RWPE2 (cell line): ENCODE measurements at regions not wholly inside any gene's neighbourhood (a gene's known extent, or its start where the extent isn't known, plus 50 kb on each side); places are given as distances from the start of the nearest gene placed in this dataset.

Source experiments
- ATAC-seq: fragments of 200-7000 bp; cut with Tn5 transposase; 3 replicates; pipeline ENCODE4 v1.9.1; 2021; ENCODE audit warnings: low read depth
- DNase-seq: peaks from one replicate; pipeline ENCODE4 v3.0.0-alpha.2; 2020; ENCODE audit warnings: low spot score
- H3K27ac ChIP-seq: fragments of 450-650 bp; 2 replicates; pipeline ENCODE4 v1.5.1; 2017; ENCODE audit warnings: mild to moderate bottlenecking; ENCODE audit not compliant: poor library complexity, severe bottlenecking
- H3K27me3 ChIP-seq: fragments of 250-450 bp; sonication (Bioruptor Pico); 2 replicates; pipeline ENCODE4 v1.5.1; 2021; ENCODE audit warnings: mild to moderate bottlenecking, moderate library complexity; ENCODE audit not compliant: insufficient read depth, poor library complexity, severe bottlenecking
- H3K36me3 ChIP-seq: fragments of 250-450 bp; sonication (Bioruptor Pico); 2 replicates; pipeline ENCODE4 v1.5.1; 2020; ENCODE audit warnings: low read depth, mild to moderate bottlenecking, moderate library complexity
- H3K4me1 ChIP-seq: fragments of 250-450 bp; sonication (Bioruptor Pico); 2 replicates; pipeline ENCODE4 v1.5.1; 2021; ENCODE audit warnings: mild to moderate bottlenecking, moderate library complexity; ENCODE audit not compliant: insufficient read depth, poor library complexity, severe bottlenecking
- H3K4me3 ChIP-seq: fragments of 250-450 bp; sonication (Bioruptor Pico); 2 replicates; pipeline ENCODE4 v1.5.1; 2021; ENCODE audit warnings: mild to moderate bottlenecking, moderate library complexity; ENCODE audit not compliant: severe bottlenecking
- H3K9me3 ChIP-seq: fragments of 250-450 bp; sonication (Bioruptor Pico); 2 replicates; pipeline ENCODE4 v1.5.1; 2021; ENCODE audit warnings: mild to moderate bottlenecking, moderate library complexity; ENCODE audit not compliant: severe bottlenecking
- TF ChIP-seq, protein P1 (sequence below): fragments of 450-650 bp; IDR thresholded peaks from one replicate; pipeline ENCODE4 v1.5.1; 2017; ENCODE audit warnings: mild to moderate bottlenecking, moderate library complexity; ENCODE audit not compliant: poor library complexity, severe bottlenecking

GRCh38 chr2:139825726-139826125, 1045.5 kb upstream of the NXPH2 start:
- Histone ChIP-seq H3K36me3 (no peaks in the 10 kb centered on the region), H3K27me3 (no peaks in the 10 kb centered on the region), H3K9me3 (no peaks in the 10 kb centered on the region), H3K4me3 (no peak overlapping the region), H3K4me1 (no peaks in the 10 kb centered on the region), H3K27ac (no peak overlapping the region)
- no peak for DNase-seq
- TF ChIP-seq, protein P1, sequence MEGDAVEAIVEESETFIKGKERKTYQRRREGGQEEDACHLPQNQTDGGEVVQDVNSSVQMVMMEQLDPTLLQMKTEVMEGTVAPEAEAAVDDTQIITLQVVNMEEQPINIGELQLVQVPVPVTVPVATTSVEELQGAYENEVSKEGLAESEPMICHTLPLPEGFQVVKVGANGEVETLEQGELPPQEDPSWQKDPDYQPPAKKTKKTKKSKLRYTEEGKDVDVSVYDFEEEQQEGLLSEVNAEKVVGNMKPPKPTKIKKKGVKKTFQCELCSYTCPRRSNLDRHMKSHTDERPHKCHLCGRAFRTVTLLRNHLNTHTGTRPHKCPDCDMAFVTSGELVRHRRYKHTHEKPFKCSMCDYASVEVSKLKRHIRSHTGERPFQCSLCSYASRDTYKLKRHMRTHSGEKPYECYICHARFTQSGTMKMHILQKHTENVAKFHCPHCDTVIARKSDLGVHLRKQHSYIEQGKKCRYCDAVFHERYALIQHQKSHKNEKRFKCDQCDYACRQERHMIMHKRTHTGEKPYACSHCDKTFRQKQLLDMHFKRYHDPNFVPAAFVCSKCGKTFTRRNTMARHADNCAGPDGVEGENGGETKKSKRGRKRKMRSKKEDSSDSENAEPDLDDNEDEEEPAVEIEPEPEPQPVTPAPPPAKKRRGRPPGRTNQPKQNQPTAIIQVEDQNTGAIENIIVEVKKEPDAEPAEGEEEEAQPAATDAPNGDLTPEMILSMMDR = no peak
- ATAC-seq = 0 out of 3 replicates have a peak, but pooled peaks have one; percentile 38

GRCh38 chr2:139819273-139819796, 1039.1 kb upstream of the NXPH2 start:
- H3K27me3 ChIP-seq = peaks cover 3% of the 10 kb centered on the region
- no peaks in the 10 kb centered on the region for H3K4me1 ChIP-seq
- DNase-seq (no peak), ATAC-seq (no peak)
- no peak overlapping the region for H3K4me3 ChIP-seq
- no peaks in the 10 kb centered on the region for H3K36me3 ChIP-seq
- H3K27ac ChIP-seq = no peak overlapping the region
- TF ChIP-seq, protein P1 = no peak
- H3K9me3 ChIP-seq = no peaks in the 10 kb centered on the region

GRCh38 chr2:139814458-139814857, 1034.3 kb upstream of the NXPH2 start:
- TF ChIP-seq, protein P1 = no peak
- Histone ChIP-seq H3K27me3 (peaks cover 15% of the 10 kb centered on the region), H3K4me1 (no peaks in the 10 kb centered on the region), H3K9me3 (no peaks in the 10 kb centered on the region), H3K36me3 (no peaks in the 10 kb centered on the region), H3K27ac (no peak overlapping the region), H3K4me3 (no peak overlapping the region)
- ATAC-seq (no peak), DNase-seq (no peak)

DNA sequence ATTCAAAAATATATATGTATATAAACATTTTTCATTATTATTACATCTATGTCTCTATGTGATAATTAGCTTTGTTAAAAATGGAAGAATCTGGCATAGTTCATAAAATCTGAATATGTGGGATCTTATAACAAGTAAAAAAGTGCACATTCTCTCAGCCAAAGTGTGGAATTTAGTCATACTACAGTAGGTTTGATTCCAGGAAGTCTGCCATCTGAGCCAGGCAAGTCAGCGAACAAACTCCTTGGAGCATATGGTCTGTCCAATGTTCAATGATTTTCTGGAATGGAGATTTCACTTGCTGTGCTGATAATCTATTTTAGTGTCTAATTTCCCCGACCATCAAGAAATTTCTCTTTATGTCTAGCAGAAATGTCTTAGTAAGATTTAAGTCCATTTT, 1033.2 kb upstream of the NXPH2 start:
- ATAC-seq (no peak), DNase-seq (no peak)
- Histone ChIP-seq H3K9me3 (no peaks in the 10 kb centered on the region), H3K36me3 (no peaks in the 10 kb centered on the region), H3K4me3 (no peak overlapping the region), H3K27ac (no peak overlapping the region), H3K4me1 (no peaks in the 10 kb centered on the region), H3K27me3 (peaks cover 15% of the 10 kb centered on the region)
- TF ChIP-seq, protein P1 = no peak

DNA sequence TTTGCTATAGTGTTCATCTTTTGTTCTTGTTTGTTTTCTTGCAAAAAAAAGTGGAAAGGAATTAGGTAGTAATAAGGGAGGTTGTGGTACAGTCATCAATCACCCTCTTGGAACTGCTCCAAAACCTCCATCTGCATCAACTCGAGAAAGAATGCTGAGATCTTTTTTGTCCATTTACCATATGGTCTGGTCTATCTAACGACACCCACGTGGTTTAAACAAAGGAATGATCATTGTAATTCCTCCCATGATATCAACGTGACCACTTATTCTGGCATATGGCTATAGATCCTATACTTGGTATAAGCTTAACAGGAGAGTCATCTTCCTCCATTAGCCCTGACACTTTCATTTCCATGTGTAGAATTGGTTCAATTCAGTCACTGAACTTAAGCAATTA, 1025.3 kb upstream of the NXPH2 start:
- ATAC-seq (no peak), DNase-seq (no peak)
- H3K36me3 ChIP-seq = no peaks in the 10 kb centered on the region
- H3K27me3 ChIP-seq = peaks cover 4% of the 10 kb centered on the region
- no peak overlapping the region for H3K4me3 ChIP-seq
- no peaks in the 10 kb centered on the region for H3K4me1 ChIP-seq
- H3K27ac ChIP-seq = no peak overlapping the region
- TF ChIP-seq, protein P1 = no peak
- H3K9me3 ChIP-seq = no peaks in the 10 kb centered on the region
